ENCODE measurements at regions not wholly inside any gene's neighbourhood (a gene's known extent, or its start where the extent isn't known, plus 50 kb on each side); places are given as distances from the start of the nearest gene placed in this dataset.

DNA sequence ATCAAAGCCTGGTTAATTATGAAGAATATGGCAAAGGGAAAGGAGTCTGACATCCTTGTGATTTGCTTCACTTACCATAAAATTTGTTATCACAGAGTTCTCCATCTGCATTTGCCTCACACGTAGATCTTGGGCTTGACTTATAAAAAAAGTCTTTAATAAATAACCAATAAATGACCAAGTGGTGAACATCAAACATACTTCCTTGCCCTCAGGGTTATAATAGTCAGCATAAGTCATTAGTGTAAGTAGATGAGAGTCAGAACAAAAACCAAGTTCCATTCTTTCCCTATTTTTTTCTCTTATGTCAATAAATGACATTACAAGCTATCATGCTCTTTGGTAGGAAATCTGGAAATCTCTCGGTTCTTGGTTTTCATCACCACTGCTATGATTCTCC, 635.4 kb upstream of the ATXN7L3B start:
- Histone ChIP-seq H3K4me3 (no peak overlapping the region), H3K27ac (no peak overlapping the region), H3K36me3 (replicated peaks; ENCODE audit: insufficient read depth, low read depth) (no peaks in the 10 kb centered on the region), H3K9me3 (ENCODE audit: low read depth) (no peaks in the 10 kb centered on the region), H2AFZ (no peak overlapping the region), H3K79me2 (no peaks in the 10 kb centered on the region), H3K9me2 (replicated peaks; ENCODE audit: insufficient read depth) (no peaks in the 10 kb centered on the region), H4K20me1 (ENCODE audit: insufficient read depth, poor library complexity, severe bottlenecking) (no peaks in the 10 kb centered on the region), H3K27me3 (no peaks in the 10 kb centered on the region), H3K4me2 (no peak overlapping the region), H3K4me1 (ENCODE audit: insufficient read depth) (no peaks in the 10 kb centered on the region)
- 70% methylated on average over 2 of the region's 2 CpGs for WGBS (ENCODE audit: low lambda C conversion rate, missing lambda C conversion rate)
- TF ChIP-seq EZH2 (IDR thresholded peaks at IDR 0.05; ENCODE audit: borderline replicate concordance), result no peak
- no peak for TF ChIP-seq CTCF (IDR thresholded peaks at IDR 0.05; ENCODE audit: poor library complexity)
- TF ChIP-seq EZH2phosphoT487 (IDR thresholded peaks at IDR 0.05; ENCODE audit: low read depth, severe bottlenecking, unreplicated experiment), result no peak
- no peak for DNase-seq (ENCODE audit: low spot score)

- Histone ChIP-seq H3K27me3 (no peaks in the 10 kb centered on the region), H3K4me2 (no peak overlapping the region), H3K4me3 (no peak overlapping the region), H3K9me2 (replicated peaks; ENCODE audit: insufficient read depth) (no peaks in the 10 kb centered on the region), H3K79me2 (no peaks in the 10 kb centered on the region), H4K20me1 (ENCODE audit: insufficient read depth, poor library complexity, severe bottlenecking) (no peaks in the 10 kb centered on the region), H3K36me3 (replicated peaks; ENCODE audit: insufficient read depth, low read depth) (no peaks in the 10 kb centered on the region), H3K27ac (no peak overlapping the region), H3K9me3 (ENCODE audit: low read depth) (no peaks in the 10 kb centered on the region), H3K4me1 (ENCODE audit: insufficient read depth) (no peaks in the 10 kb centered on the region), H2AFZ (no peak overlapping the region)
- WGBS (ENCODE audit: low lambda C conversion rate, missing lambda C conversion rate), result 88% methylated on average over 4 of the region's 4 CpGs
- DNase-seq (ENCODE audit: low spot score), result no peak
- TF ChIP-seq EZH2phosphoT487 (IDR thresholded peaks at IDR 0.05; ENCODE audit: low read depth, severe bottlenecking, unreplicated experiment) (no peak), CTCF (IDR thresholded peaks at IDR 0.05; ENCODE audit: poor library complexity) (no peak), EZH2 (IDR thresholded peaks at IDR 0.05; ENCODE audit: borderline replicate concordance) (no peak)
These were observed 630.9 kb upstream of the ATXN7L3B start for GRCh38 chr12:73906757-73907156.

- no peaks in the 10 kb centered on the region for H3K36me3 ChIP-seq (replicated peaks; ENCODE audit: insufficient read depth, low read depth)
- H2AFZ ChIP-seq, result no peak overlapping the region
- H3K27ac ChIP-seq, result no peak overlapping the region
- WGBS (ENCODE audit: low lambda C conversion rate, missing lambda C conversion rate), result 45% methylated on average over 1 of the region's 1 CpG
- H4K20me1 ChIP-seq (ENCODE audit: insufficient read depth, poor library complexity, severe bottlenecking), result no peaks in the 10 kb centered on the region
- H3K79me2 ChIP-seq, result no peaks in the 10 kb centered on the region
- TF ChIP-seq EZH2phosphoT487 (IDR thresholded peaks at IDR 0.05; ENCODE audit: low read depth, severe bottlenecking, unreplicated experiment), result no peak
- TF ChIP-seq EZH2 (IDR thresholded peaks at IDR 0.05; ENCODE audit: borderline replicate concordance), result no peak
- TF ChIP-seq CTCF (IDR thresholded peaks at IDR 0.05; ENCODE audit: poor library complexity), result peak; percentile 54
- H3K9me3 ChIP-seq (ENCODE audit: low read depth), result no peaks in the 10 kb centered on the region
- H3K27me3 ChIP-seq, result no peaks in the 10 kb centered on the region
- H3K4me3 ChIP-seq, result no peak overlapping the region
- no peaks in the 10 kb centered on the region for H3K4me1 ChIP-seq (ENCODE audit: insufficient read depth)
- H3K4me2 ChIP-seq, result no peak overlapping the region
- H3K9me2 ChIP-seq (replicated peaks; ENCODE audit: insufficient read depth), result no peaks in the 10 kb centered on the region
- peak; percentile 37 for DNase-seq (ENCODE audit: low spot score)
These were observed 601.8 kb upstream of the ATXN7L3B start for GRCh38 chr12:73935817-73936216.

All from hepatocyte (in vitro differentiated cells).